Mesothelial cell of epicardium (in vitro differentiated cells): ENCODE measurements at regions not wholly inside any gene's neighbourhood (a gene's known extent, or its start where the extent isn't known, plus 50 kb on each side); places are given as distances from the start of the nearest gene placed in this dataset.
"Not testable (repeated sequence)": the region's sequence is repeated elsewhere in the genome, so short reads cannot be mapped to it uniquely, and the experiment has no call there.

Source experiments
- DNase-seq, 2 experiments: peaks; one replicate each; pipeline ENCODE4 v3.0.0; 2021; ENCODE audit warnings: low spot score in 2 of 2; ENCODE audit not compliant: unreplicated experiment in 2 of 2
- H3K27ac Mint-ChIP-seq: 2 replicates; pipeline ENCODE4 v1.8.0; 2021; ENCODE audit warnings: mixed read lengths
- H3K27me3 Mint-ChIP-seq: 2 replicates; pipeline ENCODE4 v1.8.0; 2021; ENCODE audit warnings: low read depth, mixed read lengths
- H3K36me3 Mint-ChIP-seq: 2 replicates; pipeline ENCODE4 v1.8.0; 2021; ENCODE audit warnings: mixed read lengths
- H3K4me1 Mint-ChIP-seq: 2 replicates; pipeline ENCODE4 v1.8.0; 2021; ENCODE audit warnings: mixed read lengths
- H3K4me3 Mint-ChIP-seq: 2 replicates; pipeline ENCODE4 v1.8.0; 2021; ENCODE audit warnings: mild to moderate bottlenecking, moderate library complexity, mixed read lengths
- H3K9me3 Mint-ChIP-seq: 2 replicates; pipeline ENCODE4 v1.8.0; 2021; ENCODE audit warnings: mixed read lengths
- CTCF ChIP-seq: fragments of 200-600 bp; sonication (generic); IDR thresholded peaks from one replicate; pipeline ENCODE4 v1.5.0; 2021; ENCODE audit warnings: antibody characterized with exemption; ENCODE audit not compliant: unreplicated experiment

GRCh38 chr5:118520771-118521415, 467.5 kb downstream of the DTWD2 start:
- Mint-ChIP-seq H3K27ac (no peak overlapping the region), H3K4me1 (no peaks in the 10 kb centered on the region), H3K9me3 (peaks cover 5% of the 10 kb centered on the region), H3K27me3 (peaks cover under 1% of the 10 kb centered on the region), H3K4me3 (no peak overlapping the region), H3K36me3 (no peaks in the 10 kb centered on the region)
- DNase-seq: no peak
- no peak for TF ChIP-seq CTCF

- no peaks in the 10 kb centered on the region for H3K4me1 Mint-ChIP-seq
- no peak overlapping the region for H3K27ac Mint-ChIP-seq
- H3K9me3 Mint-ChIP-seq: peaks cover 14% of the 10 kb centered on the region
- H3K4me3 Mint-ChIP-seq: no peak overlapping the region
- no peak for DNase-seq
- no peaks in the 10 kb centered on the region for H3K36me3 Mint-ChIP-seq
- no peak for TF ChIP-seq CTCF
- H3K27me3 Mint-ChIP-seq: no peaks in the 10 kb centered on the region
Observed at GRCh38 chr5:118519466-118519865, 468.9 kb downstream of the DTWD2 start.

- no peak overlapping the region for H3K27ac Mint-ChIP-seq
- DNase-seq: no peak
- H3K27me3 Mint-ChIP-seq: no peaks in the 10 kb centered on the region
- H3K4me1 Mint-ChIP-seq: no peaks in the 10 kb centered on the region
- peaks cover 14% of the 10 kb centered on the region for H3K9me3 Mint-ChIP-seq
- TF ChIP-seq CTCF: no peak
- no peaks in the 10 kb centered on the region for H3K36me3 Mint-ChIP-seq
- H3K4me3 Mint-ChIP-seq: no peak overlapping the region
Observed at GRCh38 chr5:118518720-118519119, 469.6 kb downstream of the DTWD2 start.

- H3K4me3 Mint-ChIP-seq: no peak overlapping the region
- peaks cover 9% of the 10 kb centered on the region for H3K9me3 Mint-ChIP-seq
- TF ChIP-seq CTCF: no peak
- DNase-seq: no peak
- no peaks in the 10 kb centered on the region for H3K36me3 Mint-ChIP-seq
- H3K4me1 Mint-ChIP-seq: no peaks in the 10 kb centered on the region
- H3K27ac Mint-ChIP-seq: no peak overlapping the region
- H3K27me3 Mint-ChIP-seq: no peaks in the 10 kb centered on the region
Observed at GRCh38 chr5:118511846-118512245, 476.5 kb downstream of the DTWD2 start.

- Mint-ChIP-seq H3K4me1 (no peaks in the 10 kb centered on the region), H3K4me3 (no peak overlapping the region), H3K27me3 (no peaks in the 10 kb centered on the region), H3K27ac (no peak overlapping the region), H3K9me3 (peaks cover 27% of the 10 kb centered on the region), H3K36me3 (no peaks in the 10 kb centered on the region)
- no peak for TF ChIP-seq CTCF
- no peak for DNase-seq
Observed at GRCh38 chr5:118506217-118506852, 482.0 kb downstream of the DTWD2 start.

GRCh38 chr5:118502232-118502631, 486.1 kb downstream of the DTWD2 start:
- peaks cover 51% of the 10 kb centered on the region for H3K9me3 Mint-ChIP-seq
- H3K27ac Mint-ChIP-seq, DNase-seq, H3K4me3 Mint-ChIP-seq, H3K27me3 Mint-ChIP-seq, H3K36me3 Mint-ChIP-seq, H3K4me1 Mint-ChIP-seq: not testable (repeated sequence)
